22Rv1 (cell line): ENCODE measurements at regions not wholly inside any gene's neighbourhood (a gene's known extent, or its start where the extent isn't known, plus 50 kb on each side); places are given as distances from the start of the nearest gene placed in this dataset.
"Not testable (repeated sequence)": the region's sequence is repeated elsewhere in the genome, so short reads cannot be mapped to it uniquely, and the experiment has no call there.

Experiments used
- H3K27ac ChIP-seq: fragments of 450-650 bp; 2 replicates; pipeline ENCODE4 v1.5.1; 2017
- ZFX ChIP-seq: fragments of 450-650 bp; IDR thresholded peaks from 2 replicates; pipeline ENCODE4 v1.6.1; 2017; ENCODE audit warnings: antibody characterized with exemption, borderline replicate concordance
- TF ChIP-seq, protein P1 (sequence below): fragments of 450-650 bp; IDR thresholded peaks from 2 replicates; pipeline ENCODE4 v1.5.1; 2017; ENCODE audit warnings: mild to moderate bottlenecking

GRCh38 chr15:77921664-77922063 lies 155.8 kb downstream of the TBC1D2B start:
- no peak for TF ChIP-seq ZFX
- TF ChIP-seq, protein P1, sequence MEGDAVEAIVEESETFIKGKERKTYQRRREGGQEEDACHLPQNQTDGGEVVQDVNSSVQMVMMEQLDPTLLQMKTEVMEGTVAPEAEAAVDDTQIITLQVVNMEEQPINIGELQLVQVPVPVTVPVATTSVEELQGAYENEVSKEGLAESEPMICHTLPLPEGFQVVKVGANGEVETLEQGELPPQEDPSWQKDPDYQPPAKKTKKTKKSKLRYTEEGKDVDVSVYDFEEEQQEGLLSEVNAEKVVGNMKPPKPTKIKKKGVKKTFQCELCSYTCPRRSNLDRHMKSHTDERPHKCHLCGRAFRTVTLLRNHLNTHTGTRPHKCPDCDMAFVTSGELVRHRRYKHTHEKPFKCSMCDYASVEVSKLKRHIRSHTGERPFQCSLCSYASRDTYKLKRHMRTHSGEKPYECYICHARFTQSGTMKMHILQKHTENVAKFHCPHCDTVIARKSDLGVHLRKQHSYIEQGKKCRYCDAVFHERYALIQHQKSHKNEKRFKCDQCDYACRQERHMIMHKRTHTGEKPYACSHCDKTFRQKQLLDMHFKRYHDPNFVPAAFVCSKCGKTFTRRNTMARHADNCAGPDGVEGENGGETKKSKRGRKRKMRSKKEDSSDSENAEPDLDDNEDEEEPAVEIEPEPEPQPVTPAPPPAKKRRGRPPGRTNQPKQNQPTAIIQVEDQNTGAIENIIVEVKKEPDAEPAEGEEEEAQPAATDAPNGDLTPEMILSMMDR = no peak
- no peak overlapping the region for H3K27ac ChIP-seq

DNA sequence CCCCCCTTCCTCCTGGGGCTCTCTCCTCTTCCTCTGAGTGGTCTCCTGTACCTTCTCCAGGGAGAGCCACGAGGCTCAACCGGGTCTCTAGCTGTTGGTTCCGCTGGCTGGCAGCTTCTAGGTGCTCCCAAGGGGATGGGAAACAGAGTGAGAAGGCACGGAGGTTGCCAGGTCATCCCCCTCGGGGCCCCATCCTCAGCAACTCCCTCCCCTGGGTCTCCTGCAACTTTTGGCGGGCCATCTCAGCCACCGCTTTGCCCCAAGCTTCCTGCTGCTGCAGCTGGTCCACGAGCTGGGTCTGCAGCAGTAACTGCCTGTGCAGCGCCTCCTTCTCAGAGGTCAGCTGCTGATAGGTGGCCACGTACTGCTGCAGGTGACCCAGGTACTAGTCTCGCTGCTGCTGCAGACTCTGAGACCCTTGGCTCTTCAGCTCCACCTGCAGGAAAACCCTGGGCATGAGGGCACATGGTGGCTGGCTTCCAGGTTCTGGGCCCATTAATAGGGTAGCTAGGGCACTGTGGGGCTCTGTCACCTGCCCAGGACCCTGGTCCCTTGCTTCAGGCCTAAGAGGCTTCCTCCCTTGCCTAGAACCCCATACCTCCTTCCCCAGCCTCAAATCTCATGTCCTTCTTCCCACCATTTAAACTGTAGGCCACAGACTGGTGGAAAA lies 160.4 kb downstream of the TBC1D2B start:
- H3K27ac ChIP-seq = not testable (repeated sequence)
- TF ChIP-seq, protein P1 = peak; percentile 33

- not testable (repeated sequence) for H3K27ac ChIP-seq
These were observed 161.6 kb downstream of the TBC1D2B start for GRCh38 chr15:77915961-77916330.

- no peak for TF ChIP-seq ZFX
- TF ChIP-seq, protein P1 = no peak
- H3K27ac ChIP-seq = no peak overlapping the region
These were observed 162.1 kb downstream of the TBC1D2B start for GRCh38 chr15:77915261-77915960.

- H3K27ac ChIP-seq = not testable (repeated sequence)
These were observed 163.0 kb downstream of the TBC1D2B start for GRCh38 chr15:77914531-77914930.

GRCh38 chr15:77910030-77910911 lies 167.2 kb downstream of the TBC1D2B start:
- H3K27ac ChIP-seq = not testable (repeated sequence)
- TF ChIP-seq, protein P1 = peak; percentile 21

GRCh38 chr15:77909182-77909940 lies 168.2 kb downstream of the TBC1D2B start:
- no peak overlapping the region for H3K27ac ChIP-seq
- no peak for TF ChIP-seq ZFX
- TF ChIP-seq, protein P1 = no peak

GRCh38 chr15:77908752-77909111 lies 168.8 kb downstream of the TBC1D2B start:
- not testable (repeated sequence) for H3K27ac ChIP-seq
